Panc1 (cell line): ENCODE measurements at regions not wholly inside any gene's neighbourhood (a gene's known extent, or its start where the extent isn't known, plus 50 kb on each side); places are given as distances from the start of the nearest gene placed in this dataset.

ENCODE experiments used
- CTCF ChIP-seq: fragments of 450-650 bp; IDR thresholded peaks from 2 replicates; pipeline ENCODE4 v1.5.1; 2017; ENCODE audit warnings: mild to moderate bottlenecking
- POLR2AphosphoS5 ChIP-seq: IDR thresholded peaks from 2 replicates; pipeline ENCODE4 v1.6.1; 2012; ENCODE audit warnings: mild to moderate bottlenecking, low read depth, low read length, moderate library complexity
- SIN3A ChIP-seq: IDR thresholded peaks from 2 replicates; pipeline ENCODE4 v1.6.1; 2012; ENCODE audit warnings: low read depth, mild to moderate bottlenecking, low read length, moderate library complexity, borderline replicate concordance; ENCODE audit not compliant: insufficient read depth
- TF ChIP-seq, protein P1 (sequence below), 2 experiments: IDR thresholded peaks; 2 replicates each; pipeline ENCODE4 v1.6.1; 2011 to 2012; ENCODE audit warnings: low read depth in 2 of 2, control low read depth in 1 of 2, low read length in 1 of 2, mild to moderate bottlenecking in 1 of 2, moderate library complexity in 1 of 2; ENCODE audit not compliant: insufficient read depth in 1 of 2

DNA sequence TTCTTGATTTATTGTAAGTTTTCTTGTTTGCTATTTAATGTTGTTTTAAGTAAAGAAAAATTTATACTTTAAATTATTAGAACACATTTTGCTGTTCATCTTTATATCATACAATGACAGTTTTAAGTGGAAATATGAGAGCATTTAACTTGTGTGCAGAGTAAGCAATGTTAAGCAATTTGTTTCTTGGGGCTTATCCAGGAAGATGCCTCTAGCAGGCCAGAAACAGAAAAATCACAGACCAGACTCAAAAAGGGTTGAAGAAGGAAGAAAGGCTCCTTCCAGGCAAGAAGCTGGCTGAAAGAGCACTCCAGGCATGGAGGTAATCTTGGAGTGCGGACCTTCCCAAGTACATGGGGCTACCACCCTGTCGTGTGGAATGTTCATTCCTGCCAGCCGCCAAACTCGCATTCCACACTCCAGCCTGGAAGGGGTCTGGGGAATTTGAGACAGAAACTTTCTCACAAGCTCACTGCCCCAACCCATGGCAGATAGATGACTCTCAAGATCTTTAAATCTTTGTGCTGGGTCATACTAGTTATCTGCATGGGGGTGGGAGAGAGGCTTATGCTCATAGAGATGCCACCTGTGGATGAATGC is 1521.3 kb upstream of the AGA start:
- TF ChIP-seq CTCF (no peak), SIN3A (no peak), POLR2AphosphoS5 (no peak)
- TF ChIP-seq, protein P1, sequence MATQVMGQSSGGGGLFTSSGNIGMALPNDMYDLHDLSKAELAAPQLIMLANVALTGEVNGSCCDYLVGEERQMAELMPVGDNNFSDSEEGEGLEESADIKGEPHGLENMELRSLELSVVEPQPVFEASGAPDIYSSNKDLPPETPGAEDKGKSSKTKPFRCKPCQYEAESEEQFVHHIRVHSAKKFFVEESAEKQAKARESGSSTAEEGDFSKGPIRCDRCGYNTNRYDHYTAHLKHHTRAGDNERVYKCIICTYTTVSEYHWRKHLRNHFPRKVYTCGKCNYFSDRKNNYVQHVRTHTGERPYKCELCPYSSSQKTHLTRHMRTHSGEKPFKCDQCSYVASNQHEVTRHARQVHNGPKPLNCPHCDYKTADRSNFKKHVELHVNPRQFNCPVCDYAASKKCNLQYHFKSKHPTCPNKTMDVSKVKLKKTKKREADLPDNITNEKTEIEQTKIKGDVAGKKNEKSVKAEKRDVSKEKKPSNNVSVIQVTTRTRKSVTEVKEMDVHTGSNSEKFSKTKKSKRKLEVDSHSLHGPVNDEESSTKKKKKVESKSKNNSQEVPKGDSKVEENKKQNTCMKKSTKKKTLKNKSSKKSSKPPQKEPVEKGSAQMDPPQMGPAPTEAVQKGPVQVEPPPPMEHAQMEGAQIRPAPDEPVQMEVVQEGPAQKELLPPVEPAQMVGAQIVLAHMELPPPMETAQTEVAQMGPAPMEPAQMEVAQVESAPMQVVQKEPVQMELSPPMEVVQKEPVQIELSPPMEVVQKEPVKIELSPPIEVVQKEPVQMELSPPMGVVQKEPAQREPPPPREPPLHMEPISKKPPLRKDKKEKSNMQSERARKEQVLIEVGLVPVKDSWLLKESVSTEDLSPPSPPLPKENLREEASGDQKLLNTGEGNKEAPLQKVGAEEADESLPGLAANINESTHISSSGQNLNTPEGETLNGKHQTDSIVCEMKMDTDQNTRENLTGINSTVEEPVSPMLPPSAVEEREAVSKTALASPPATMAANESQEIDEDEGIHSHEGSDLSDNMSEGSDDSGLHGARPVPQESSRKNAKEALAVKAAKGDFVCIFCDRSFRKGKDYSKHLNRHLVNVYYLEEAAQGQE (IDR thresholded peaks at IDR 0.05; ENCODE audit: insufficient read depth in 1 of 2, low read depth in 2 of 2, low read length in 1 of 2) = no peak
